Activated CD8-positive, alpha-beta memory T cell treated with anti-CD3 and anti-CD28 coated beads for 36 hours (primary cell): ENCODE measurements at regions not wholly inside any gene's neighbourhood (a gene's known extent, or its start where the extent isn't known, plus 50 kb on each side); places are given as distances from the start of the nearest gene placed in this dataset.

Experiments used
- CTCF ChIA-PET: fragments of 350-600 bp; sonication (Branson Sonifier 250); formaldehyde crosslinking; loops from one replicate; lab custom pipeline; 2021; ENCODE audit warnings: antibody characterized with exemption; lab: Charles Lee
- POLR2A ChIA-PET: fragments of 350-600 bp; sonication (Branson Sonifier 250); formaldehyde crosslinking; loops from one replicate; lab custom pipeline; 2021; ENCODE audit warnings: antibody characterized with exemption; lab: Charles Lee

- ChIA-PET CTCF (no interaction called here), POLR2A (no interaction called here)
Observed at GRCh38 chr14:32013083-32013482, 64.0 kb upstream of the ARHGAP5 start.

GRCh38 chr14:32014057-32014456 is 63.0 kb upstream of the ARHGAP5 start:
- CTCF ChIA-PET: no interaction called here
- POLR2A ChIA-PET: no interaction called here

- ChIA-PET CTCF (no interaction called here), POLR2A (no interaction called here)
Observed at GRCh38 chr14:32014498-32014897, 62.6 kb upstream of the ARHGAP5 start.

- POLR2A ChIA-PET: no interaction called here
- CTCF ChIA-PET: no interaction called here
Observed at GRCh38 chr14:32015166-32015565, 61.9 kb upstream of the ARHGAP5 start.

GRCh38 chr14:32017587-32017986 is 59.5 kb upstream of the ARHGAP5 start:
- POLR2A ChIA-PET: no interaction called here

GRCh38 chr14:32018391-32019092 is 58.6 kb upstream of the ARHGAP5 start:
- ChIA-PET POLR2A (no interaction called here), CTCF (no interaction called here)

More at GRCh38 chr14:32017587-32017986, 59.5 kb upstream of the ARHGAP5 start:
- CTCF ChIA-PET: no interaction called here

GRCh38 chr14:32019276-32019675 is 57.8 kb upstream of the ARHGAP5 start:
- ChIA-PET POLR2A (no interaction called here), CTCF (no interaction called here)

- CTCF ChIA-PET: no interaction called here
- POLR2A ChIA-PET: no interaction called here
Observed at GRCh38 chr14:32020882-32021281, 56.2 kb upstream of the ARHGAP5 start.

- ChIA-PET CTCF (no interaction called here), POLR2A (no interaction called here)
Observed at GRCh38 chr14:32021341-32021740, 55.8 kb upstream of the ARHGAP5 start.

GRCh38 chr14:32022525-32022924 is 54.6 kb upstream of the ARHGAP5 start:
- POLR2A ChIA-PET: no interaction called here
- CTCF ChIA-PET: interaction anchor here (0.7 kb wide), 1 partner anchor 10 kb away, joined by 3 read pairs; no protein-coding TSS in a partner anchor

- POLR2A ChIA-PET: no interaction called here
Observed at GRCh38 chr14:32022938-32023466, 54.1 kb upstream of the ARHGAP5 start.

GRCh38 chr14:32023540-32023939 is 53.6 kb upstream of the ARHGAP5 start:
- ChIA-PET POLR2A (no interaction called here), CTCF (no interaction called here)

More at GRCh38 chr14:32022938-32023466, 54.1 kb upstream of the ARHGAP5 start:
- CTCF ChIA-PET: no interaction called here

- CTCF ChIA-PET: no interaction called here
- POLR2A ChIA-PET: no interaction called here
Observed at GRCh38 chr14:32027255-32027939, 49.7 kb upstream of the ARHGAP5 start.
